Epithelial cell of esophagus (primary cell): ENCODE measurements at regions not wholly inside any gene's neighbourhood (a gene's known extent, or its start where the extent isn't known, plus 50 kb on each side); places are given as distances from the start of the nearest gene placed in this dataset.
A peak's percentile ranks its signal among the peaks of the same experiment; 100 is the strongest.
"Not testable (repeated sequence)": the region's sequence is repeated elsewhere in the genome, so short reads cannot be mapped to it uniquely, and the experiment has no call there.

ENCODE experiments used
- DNase-seq: peaks from one replicate; pipeline ENCODE4 v3.0.0; 2010; ENCODE audit warnings: low read depth
- H3K4me3 ChIP-seq: 2 replicates; pipeline ENCODE4 v1.5.1; 2011; ENCODE audit warnings: mild to moderate bottlenecking, low read length, control low read depth
- CTCF ChIP-seq: IDR thresholded peaks from 2 replicates; pipeline ENCODE4 v1.5.1; 2011; ENCODE audit warnings: low read depth, mild to moderate bottlenecking, low read length, control low read depth, inconsistent platforms; ENCODE audit not compliant: insufficient read depth; ENCODE audit errors: missing control alignments

GRCh38 chr6:85287158-85287557, 162.7 kb upstream of the NT5E start:
- no peak for DNase-seq
- TF ChIP-seq CTCF, result no peak
- H3K4me3 ChIP-seq, result no peak overlapping the region

GRCh38 chr6:85286507-85286906, 163.4 kb upstream of the NT5E start:
- DNase-seq, result peak; percentile 75
- not testable (repeated sequence) for H3K4me3 ChIP-seq

GRCh38 chr6:85285934-85286333, 163.9 kb upstream of the NT5E start:
- DNase-seq, result no peak
- no peak overlapping the region for H3K4me3 ChIP-seq
- no peak for TF ChIP-seq CTCF

- H3K4me3 ChIP-seq, result no peak overlapping the region
- no peak for TF ChIP-seq CTCF
- peak; percentile 57 for DNase-seq
Observed at GRCh38 chr6:85285114-85285513, 164.8 kb upstream of the NT5E start.

- DNase-seq, result no peak
- H3K4me3 ChIP-seq, result no peak overlapping the region
- TF ChIP-seq CTCF, result no peak
Observed at GRCh38 chr6:85283436-85283835, 166.4 kb upstream of the NT5E start.

- no peak for DNase-seq
- no peak overlapping the region for H3K4me3 ChIP-seq
- TF ChIP-seq CTCF, result no peak
Observed at GRCh38 chr6:85278466-85279035, 171.3 kb upstream of the NT5E start.

- not testable (repeated sequence) for DNase-seq
Observed at GRCh38 chr6:85276026-85276425, 173.9 kb upstream of the NT5E start.

GRCh38 chr6:85275338-85275985, 174.4 kb upstream of the NT5E start:
- TF ChIP-seq CTCF, result no peak
- H3K4me3 ChIP-seq, result no peak overlapping the region

More at GRCh38 chr6:85276026-85276425, 173.9 kb upstream of the NT5E start:
- not testable (repeated sequence) for H3K4me3 ChIP-seq

More at GRCh38 chr6:85275338-85275985, 174.4 kb upstream of the NT5E start:
- no peak for DNase-seq
